ENCODE measurements at regions not wholly inside any gene's neighbourhood (a gene's known extent, or its start where the extent isn't known, plus 50 kb on each side); places are given as distances from the start of the nearest gene placed in this dataset.

DNA sequence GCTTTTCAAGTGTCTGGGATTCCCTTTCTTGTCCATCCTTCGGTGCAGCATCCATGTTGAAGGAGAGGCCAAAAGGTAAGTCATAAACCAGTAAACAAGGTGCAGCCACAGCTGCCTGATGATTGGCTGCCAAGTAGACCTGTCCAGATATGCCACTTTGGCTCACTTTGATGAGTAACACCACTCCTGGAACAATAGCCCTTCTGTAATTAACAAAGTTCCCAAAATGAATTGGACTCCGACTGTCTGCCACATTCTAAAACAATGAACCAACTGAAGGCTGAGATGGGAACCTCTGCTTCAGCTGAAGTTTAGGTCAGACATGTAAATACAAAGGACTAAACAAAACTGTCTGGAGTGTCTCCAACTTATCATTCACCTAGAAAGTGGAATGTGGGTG, 82.2 kb upstream of the LGALSL start:
- no peak for TF ChIP-seq POLR2A (IDR thresholded peaks at IDR 0.05)
- peak in 1 of 2 donors; percentile 52 for TF ChIP-seq POLR2AphosphoS5 (IDR thresholded peaks at IDR 0.05; ENCODE audit: insufficient read depth in 1 of 2, low read depth in 1 of 2)
- TF ChIP-seq, protein P1, sequence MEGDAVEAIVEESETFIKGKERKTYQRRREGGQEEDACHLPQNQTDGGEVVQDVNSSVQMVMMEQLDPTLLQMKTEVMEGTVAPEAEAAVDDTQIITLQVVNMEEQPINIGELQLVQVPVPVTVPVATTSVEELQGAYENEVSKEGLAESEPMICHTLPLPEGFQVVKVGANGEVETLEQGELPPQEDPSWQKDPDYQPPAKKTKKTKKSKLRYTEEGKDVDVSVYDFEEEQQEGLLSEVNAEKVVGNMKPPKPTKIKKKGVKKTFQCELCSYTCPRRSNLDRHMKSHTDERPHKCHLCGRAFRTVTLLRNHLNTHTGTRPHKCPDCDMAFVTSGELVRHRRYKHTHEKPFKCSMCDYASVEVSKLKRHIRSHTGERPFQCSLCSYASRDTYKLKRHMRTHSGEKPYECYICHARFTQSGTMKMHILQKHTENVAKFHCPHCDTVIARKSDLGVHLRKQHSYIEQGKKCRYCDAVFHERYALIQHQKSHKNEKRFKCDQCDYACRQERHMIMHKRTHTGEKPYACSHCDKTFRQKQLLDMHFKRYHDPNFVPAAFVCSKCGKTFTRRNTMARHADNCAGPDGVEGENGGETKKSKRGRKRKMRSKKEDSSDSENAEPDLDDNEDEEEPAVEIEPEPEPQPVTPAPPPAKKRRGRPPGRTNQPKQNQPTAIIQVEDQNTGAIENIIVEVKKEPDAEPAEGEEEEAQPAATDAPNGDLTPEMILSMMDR (IDR thresholded peaks at IDR 0.05), result no peak
